GOT3 (cell line): ENCODE measurements at regions not wholly inside any gene's neighbourhood (a gene's known extent, or its start where the extent isn't known, plus 50 kb on each side); places are given as distances from the start of the nearest gene placed in this dataset.

Source experiments
- DNase-seq: peaks from one replicate; lab custom pipeline; 2025; ENCODE audit warnings: mixed read lengths; lab: John Stamatoyannopoulos, UW

DNA sequence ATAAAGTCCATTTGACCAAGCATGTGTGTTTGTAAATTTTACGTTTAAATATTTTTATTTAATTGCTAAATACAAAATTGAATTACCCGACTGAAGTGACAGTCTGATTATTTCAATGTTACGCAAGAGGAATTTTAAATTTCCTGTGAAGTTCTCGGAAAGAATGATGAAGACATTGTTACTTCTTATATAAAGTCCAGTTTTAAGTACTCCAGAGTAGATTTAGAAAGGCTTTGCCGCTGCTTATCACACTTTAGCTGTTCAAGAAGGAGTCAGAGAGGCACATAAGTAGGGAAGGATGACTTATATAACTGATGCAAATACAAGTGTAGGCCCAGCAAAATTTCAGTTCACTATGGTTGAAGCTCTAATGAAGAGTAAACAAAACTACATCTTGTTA, 265.1 kb upstream of the CITED2 start:
- no peak for DNase-seq

DNA sequence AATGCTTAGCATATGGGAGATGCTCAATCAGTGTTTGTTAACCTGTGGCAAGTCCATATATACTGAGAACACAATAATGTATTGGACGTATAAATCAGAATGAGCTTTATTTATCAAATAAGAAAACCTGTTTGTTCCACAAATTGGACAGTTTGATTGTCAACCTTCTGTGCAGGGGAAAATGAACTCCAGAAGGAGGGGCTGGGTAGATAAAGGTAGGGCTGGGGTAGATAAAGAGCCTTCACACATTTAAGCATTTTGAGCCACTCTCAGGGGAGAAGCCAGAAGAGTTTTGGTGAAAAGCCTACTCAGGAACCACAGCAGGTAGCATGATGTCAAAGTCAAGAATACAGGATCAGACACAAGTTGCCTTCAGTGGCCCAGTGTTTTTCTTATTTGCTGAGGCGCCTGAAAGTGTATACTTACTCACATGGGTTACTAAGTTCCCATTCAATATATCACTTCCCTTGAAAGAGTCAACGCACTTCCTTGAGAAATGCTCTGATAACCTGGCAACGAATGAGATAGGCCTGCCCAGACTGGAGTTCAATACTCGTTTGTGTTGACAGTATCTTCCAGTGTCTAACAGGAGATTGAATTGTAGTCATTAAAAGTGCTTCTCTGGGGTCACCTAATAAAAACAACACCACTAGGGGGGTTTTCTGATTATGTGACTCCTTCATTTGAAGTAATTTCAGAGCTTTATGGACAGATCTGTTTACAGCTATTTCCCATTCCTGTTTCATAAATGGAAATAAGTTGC, 263.9 kb upstream of the CITED2 start:
- DNase-seq = no peak

DNA sequence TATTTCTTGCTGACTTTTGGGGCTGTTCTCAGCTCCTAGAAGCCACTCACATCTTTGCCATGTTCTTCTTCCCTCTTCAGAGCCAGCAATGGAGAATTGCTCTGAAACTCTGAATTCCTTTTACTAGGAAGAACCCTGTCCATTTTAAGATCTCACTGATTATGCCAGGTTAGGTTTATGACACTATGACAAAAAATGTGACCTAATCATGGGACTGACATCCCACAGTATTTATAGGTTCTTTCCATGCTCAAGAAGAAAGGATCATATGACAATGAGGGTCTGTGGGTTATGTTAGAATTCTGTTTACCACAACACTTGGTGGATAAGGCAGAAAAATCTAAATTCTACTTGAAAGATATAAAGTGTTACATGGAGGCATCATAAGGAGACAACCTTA, 263.3 kb upstream of the CITED2 start:
- no peak for DNase-seq

DNA sequence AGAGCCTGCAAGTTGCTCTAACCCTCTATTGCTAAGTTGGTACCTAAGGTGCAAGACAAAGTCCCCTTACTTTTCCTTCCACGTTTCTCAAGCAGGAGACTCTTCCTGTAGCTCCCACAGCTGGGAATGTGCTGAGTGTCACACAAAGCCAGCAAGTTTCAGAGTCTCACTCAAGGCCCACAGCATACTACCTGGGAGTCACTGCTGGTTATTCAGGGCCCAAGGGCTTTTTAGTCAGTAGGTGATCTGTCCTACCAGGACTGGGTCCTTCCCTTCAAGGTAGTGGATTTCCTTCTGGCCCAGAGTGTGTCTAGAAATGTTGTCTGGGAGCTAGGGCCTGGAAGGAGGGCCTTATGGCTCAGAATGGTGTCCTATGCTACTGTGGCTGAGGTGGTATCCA, 261.9 kb upstream of the CITED2 start:
- no peak for DNase-seq

DNA sequence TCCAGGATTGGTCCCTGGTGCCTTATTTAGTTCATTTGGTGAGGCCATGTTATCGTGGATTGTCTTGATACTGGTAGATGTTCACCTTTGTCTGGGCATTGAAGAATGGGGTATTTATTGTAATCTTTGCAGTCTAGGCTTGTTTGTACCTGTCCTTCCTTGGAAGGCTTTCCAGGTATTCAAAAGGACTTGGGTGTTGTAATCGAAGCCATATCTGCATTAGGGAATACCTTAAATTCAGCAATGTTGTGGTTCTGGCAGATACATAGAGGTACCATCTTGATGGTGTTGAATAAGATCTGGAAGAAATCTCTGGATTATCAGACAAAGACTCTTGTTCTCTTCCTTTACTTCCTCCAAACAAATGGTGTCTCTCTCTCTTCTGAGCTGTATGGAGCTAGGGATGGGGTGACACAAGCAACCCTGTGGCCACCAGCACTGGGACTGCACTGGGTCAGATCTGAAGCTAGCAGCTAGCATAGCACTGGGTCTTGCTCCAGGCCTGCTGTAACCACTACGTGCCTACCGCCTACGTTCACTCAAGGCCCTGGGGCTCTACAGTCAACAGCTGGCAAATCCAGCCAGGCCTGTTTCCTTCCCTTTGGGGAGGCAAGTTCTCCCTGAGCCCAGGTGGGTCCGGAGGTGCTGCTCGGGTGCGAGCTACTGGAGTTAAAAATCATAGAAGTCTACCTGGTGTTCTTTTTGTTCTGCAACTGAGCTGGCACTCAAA, 261.1 kb upstream of the CITED2 start:
- no peak for DNase-seq

DNA sequence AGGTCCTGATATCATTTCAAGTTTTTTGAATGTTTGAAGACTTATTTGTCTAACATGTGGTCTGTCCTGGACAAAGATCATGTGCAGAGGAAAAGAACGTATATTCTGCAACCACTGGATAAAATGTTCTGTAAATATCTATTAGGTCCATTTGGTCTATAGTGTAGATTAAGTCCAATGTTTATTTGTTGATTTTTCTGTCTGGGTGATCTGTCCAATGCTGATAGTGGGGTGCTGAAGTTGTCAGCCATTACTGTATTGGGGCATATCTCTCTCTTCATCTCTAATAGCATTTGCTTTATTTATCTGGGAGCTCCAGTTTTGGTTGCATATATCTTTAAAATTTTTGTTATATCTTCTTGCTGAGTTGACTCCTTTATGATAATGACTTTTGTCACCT, 258.4 kb upstream of the CITED2 start:
- DNase-seq = no peak

DNA sequence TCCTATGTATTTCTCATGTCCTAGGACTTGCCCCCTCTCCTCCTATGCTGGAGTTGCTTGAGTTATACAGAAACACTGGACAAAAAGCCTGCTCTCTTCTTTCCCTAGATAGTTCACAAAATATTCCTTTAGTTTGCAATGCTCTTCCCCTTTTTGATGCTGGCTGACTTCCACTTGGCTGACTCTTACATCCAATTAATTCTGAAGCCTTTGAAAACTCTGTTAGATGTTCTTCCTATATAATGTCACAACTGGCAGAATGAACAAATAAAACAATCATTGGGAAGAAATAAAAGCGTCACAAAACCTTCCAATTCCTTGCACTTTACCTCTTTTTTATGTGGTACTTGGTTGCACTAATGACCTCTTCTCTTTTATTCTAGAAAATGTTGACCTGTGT, 253.8 kb upstream of the CITED2 start:
- no peak for DNase-seq

DNA sequence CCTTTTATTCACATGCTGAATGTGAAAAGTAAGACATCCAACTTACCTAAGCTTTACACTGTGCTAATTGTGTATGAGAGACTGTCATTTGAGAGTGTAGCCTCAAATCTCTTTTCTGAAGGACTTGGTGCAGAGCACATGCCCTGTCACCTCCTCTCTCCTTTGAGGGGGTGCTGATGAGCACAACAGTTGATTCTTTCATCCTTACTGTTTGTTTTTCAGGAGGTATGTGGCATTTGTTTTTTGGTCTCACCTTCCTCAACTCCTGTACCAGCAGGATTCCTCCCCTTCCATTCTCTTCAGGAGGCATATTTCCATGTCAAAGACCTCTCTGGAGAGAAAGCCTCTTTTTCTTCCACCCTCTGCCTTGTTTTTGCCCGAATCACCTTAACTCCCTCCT, 252.6 kb upstream of the CITED2 start:
- no peak for DNase-seq

DNA sequence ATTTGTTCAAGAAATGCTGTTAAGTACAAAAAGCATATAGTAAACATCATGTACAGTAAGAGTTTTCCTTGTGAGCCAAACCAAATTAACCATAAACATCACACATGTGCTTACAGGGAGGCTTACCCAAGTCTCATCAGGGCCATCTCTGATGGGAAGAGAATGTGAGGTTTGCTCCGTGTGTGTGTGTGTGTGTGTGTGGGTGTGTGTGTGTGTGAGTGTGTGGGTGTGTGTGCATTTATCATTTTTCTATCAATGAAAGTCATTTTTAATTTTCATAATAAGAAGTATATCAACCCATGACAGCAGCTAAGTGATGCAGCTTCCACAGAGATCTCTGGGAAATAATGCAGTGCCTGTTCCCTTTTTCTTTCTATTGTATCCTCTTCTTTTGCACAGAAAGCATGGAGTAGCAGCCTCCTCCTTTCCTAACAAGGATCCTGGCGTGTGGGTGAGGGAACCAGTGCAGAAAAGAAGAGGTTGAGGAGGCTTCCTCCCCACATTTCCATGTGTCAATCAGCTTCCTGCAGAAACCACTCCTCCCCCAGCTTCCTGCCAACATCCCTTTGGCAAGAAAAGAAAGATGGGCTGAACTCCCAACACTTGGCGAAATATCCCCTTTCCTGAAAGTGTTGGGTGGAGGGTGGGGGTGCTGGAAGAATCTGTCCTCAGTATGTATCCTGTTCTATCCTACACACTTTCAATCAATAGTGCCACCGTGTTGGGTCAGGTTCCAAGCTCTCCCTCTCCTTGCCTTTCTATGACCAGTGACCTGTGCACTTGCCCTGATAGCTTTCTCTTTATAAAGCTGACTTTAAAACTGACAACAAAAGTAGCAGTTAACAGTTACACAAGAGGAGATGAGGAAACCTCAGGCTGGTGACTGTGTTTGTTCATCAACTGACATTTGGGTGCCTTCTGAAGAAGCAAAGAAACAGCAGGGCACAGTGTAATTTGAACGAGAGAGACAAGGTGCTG, 251.8 kb upstream of the CITED2 start:
- DNase-seq = no peak

DNA sequence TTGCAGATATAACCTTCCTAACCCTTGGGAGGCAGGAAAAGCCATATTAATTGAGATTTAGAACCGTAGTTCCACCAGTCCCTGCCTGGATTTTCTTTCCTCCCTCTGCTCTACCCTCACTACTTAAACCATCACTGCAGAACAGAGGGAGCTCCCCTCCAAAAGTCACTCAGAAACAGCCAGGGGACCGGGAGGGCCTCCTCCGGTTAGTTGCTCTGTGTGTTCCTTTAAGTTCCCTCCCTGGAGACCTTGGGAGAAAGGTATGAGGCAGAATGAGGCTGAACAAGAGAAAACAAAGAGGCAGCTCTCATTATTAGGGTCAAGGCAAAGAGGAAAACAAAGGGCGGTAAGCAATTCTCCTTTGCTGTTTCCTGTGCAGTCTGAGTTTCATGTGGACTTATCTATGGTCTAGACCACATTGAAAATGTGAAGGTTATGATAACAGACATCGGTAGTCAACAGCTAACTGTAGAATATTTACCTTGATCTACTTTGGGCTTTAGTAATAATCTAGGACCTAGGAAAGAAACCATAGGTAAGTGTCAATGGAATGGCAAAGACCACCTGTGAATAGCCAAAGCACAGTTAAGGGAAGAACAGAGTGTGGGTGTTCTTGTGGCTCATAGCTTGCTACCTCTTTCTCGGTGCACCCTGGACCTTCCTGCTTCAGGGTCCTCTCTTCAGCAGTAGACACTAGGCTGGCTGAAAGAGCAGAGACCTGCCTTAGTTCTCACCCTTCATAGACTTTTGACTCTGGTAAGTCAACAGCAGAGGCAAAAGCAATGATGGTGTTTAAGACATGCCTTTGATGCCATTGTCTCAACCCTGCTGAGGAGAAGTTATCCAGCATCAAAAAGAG, 250.9 kb upstream of the CITED2 start:
- DNase-seq = no peak

DNA sequence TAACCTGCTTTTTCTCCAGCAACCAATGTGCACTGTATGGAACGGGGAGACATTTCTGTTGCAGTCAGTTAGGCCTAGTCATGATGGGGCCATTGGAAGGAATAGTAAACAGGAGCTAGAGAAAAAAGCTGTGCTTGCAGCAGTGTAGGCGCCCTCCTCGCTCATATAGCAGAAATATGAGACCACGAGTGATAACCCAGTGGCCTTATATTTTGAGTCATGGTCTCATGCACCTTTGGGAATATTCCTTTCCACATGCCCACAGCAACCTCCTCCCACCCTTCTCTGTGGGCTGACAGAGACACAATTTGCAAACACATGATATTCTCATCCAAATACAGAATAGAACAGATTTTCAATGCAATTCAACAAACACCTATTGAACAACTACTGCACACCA, 248.9 kb upstream of the CITED2 start:
- DNase-seq = no peak

DNA sequence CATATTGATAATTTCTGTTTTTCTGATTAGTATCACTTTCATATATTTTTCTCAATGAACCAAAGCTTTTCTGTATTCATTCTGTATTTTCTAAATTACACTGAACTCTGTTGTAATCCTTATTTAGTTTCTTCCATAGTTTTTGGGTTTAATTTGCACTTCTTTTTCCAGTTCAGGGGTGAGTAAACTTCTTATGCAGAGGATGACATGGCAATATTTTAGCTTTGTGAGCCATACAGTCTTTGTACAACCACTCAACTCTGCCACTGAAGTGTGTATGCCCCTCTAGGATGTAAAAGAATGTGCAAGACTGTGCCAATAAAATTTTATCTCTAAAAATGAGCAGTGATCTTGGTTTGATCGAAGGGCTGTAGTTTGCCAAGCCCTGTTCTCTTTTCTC, 239.0 kb upstream of the CITED2 start:
- DNase-seq = no peak

DNA sequence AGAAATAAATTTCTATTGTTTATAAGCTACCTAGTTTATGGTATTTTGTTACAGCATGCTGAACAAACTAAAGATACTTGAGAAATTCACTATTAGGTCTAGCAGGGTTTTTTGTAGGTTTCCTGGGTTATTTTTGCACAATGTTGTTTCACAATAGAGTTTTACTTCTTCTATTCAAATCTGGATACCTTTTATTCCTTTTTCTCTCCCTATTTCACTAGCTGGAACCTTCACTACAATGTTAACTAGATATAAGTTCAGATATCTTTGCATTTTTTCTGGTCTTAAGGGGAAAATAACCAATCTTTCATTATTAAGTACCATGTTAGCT, 237.7 kb upstream of the CITED2 start:
- DNase-seq = no peak

DNA sequence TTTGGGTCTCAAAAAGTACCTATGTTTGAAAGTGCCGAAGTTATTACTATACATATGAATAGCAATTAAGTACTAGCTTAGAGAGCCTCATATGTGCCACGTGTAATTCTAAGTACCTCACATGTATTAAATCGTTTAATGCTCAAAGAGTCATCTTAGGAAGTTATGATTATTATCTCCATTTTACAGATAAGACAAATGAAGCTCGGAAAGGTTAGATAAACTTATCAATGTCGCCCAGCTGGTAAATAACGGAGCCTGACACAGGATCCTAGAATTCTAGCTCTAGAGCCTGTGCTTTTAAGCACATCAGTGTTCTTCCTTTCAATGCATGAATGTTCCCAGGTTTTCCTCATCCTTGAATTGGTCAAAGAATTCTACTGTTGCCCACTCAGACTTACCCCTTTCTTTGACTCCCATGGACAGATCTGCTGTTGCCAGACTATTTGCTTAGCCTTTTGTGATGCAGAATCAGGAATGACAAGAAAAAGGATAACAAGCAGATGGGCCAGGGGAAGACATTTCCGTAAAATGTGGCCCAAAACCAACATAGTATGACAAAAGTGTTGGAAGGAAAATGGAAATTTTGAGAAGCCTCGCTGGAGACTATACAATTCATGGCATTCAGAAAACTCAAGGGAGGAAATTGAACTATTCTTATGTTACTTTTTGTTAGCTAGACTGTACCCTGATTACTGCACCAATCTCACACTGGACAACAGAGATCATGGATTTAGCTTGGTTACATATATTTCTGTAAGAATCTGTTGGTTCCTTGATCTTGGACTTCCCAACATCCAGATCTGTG, 237.1 kb upstream of the CITED2 start:
- DNase-seq = no peak

DNA sequence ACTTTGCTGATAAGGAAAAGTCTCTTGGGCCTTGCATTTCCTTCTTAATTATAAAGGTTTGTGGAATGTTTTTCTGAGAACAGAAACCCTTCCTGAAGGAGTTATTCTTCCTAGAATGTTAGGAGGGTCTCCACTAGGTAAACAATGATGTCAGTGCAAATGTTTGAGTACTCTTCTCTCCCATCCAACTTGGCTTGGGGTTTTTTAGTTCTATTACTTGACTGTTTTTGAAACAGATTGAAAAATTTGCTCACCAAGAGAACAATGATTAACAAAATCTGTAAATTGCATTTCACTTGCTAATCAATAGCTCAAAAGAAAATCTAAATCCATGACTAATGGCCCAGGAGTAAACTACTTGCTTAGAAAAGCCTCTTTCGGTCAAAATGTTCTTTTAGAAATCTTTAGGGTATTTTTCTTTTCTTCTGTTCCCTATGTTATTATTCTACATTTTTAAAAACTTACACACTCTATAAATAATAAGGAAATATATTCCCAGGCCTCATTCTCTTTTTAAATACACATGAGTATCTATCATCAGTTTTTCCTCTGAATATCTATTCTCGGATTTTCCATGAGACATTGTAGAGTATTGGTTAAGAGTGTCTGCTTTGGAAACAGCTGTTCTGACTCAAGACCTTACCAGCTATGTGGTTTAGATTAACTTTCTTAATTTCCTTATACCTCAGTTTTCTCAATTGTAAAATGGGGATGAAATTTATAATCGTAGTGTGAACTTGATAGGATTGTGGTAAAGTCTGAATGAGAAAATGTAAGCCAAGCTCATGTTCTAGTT, 234.2 kb upstream of the CITED2 start:
- DNase-seq = no peak

DNA sequence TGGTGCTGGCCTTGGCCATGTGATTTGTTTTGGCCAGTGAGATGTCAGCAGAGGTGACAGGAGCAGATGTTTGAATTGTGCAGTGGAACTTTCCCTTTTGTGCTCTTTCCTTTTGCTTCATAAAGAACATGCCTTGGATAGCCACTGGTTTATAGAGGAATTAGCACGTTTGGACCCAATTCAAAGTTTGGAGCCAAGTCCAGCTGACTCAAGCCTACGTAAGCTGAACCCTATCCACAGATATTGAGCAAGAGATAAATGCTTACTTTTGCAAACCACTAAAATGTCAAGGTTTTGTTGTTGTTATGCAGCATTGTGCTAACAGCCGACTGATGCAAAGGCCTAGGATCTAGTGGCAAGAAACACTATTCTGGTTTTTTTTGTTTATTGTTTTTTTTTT, 230.9 kb upstream of the CITED2 start:
- DNase-seq = no peak

DNA sequence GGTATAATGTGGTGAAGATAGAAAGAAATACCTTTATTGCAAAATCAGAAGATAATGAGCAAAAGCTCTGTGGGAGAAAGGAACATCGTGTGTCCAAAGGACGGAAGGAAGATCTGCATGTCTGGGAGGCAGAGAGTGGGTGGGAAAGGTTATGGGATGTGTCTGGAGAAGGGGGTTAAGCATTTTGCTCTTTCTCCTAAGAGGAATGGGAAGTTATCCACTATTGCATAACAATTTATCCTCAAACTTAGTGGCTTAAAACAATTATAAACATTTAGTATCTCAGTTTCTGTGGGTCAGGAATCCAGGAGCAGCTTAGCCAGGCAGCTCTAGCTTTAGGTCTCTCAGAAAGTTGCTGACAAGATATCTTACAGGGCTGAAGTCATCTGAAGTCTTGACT, 229.1 kb upstream of the CITED2 start:
- DNase-seq = no peak

DNA sequence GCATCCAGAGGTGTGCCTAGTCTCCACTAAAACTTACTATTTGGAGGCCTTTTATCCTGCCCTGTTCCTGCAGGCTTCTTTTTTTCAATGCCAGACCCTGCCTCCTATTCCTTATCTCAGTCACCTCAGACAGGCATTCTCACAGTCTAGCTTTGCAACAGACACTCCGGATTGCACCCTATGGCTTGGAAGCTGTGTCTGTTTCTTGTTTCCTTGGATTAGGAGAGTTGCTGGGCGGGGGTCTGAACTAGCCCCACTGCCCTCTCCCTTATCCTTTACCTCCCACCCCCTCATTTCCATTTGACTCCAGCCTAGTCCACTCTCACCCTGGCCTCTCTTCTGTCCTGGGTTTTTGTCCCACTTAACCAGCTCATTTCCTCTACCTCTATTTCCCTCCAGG, 228.1 kb upstream of the CITED2 start:
- no peak for DNase-seq

DNA sequence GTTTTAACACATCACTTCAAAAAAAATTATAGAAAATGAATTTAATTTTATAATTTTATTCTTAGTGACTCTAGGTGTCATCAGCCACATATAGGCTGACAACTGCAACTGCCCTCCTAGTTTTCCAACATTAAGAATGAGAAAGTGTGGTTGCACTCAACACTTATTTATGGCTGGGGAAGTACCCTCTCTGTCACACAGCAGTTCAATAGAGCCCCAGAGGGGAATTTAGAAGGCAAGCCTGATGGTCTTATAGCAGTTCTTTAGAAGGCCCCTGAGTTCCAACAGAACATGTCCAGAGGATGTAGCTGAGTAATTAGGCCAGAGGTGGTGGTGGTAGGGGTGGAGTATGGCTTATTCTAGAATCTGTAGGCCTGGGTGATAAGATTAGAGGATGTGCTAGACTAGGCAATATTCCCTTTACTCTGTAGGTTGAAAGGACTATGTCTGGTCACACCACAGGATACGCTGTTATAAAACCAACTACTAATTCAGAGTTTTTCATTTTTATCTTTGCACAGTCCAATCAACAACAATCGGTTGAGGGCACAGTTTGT, 226.5 kb upstream of the CITED2 start:
- DNase-seq = no peak

DNA sequence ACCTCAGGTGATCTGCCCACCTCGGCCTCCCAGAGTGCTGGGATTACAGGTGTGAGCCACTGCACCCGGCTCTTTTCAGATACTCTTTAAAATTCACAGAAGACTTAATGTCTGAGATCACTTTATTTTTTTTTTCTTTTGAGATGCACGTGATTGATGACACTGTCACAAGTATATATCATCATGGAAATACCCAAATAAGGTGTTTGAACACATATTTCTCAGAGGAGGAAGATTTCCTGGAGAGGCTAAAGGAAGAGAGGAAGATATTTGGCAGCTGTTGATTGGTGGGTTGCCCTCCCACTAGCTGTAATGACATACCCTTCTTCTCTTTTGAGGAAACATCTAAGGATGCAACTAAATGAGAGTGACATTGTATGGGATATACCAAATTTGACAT, 225.9 kb upstream of the CITED2 start:
- DNase-seq = no peak
